H1 (cell line): ENCODE measurements at regions not wholly inside any gene's neighbourhood (a gene's known extent, or its start where the extent isn't known, plus 50 kb on each side); places are given as distances from the start of the nearest gene placed in this dataset.

ENCODE experiments used
- CTCF ChIA-PET: fragments of 300-600 bp; sonication (Branson Sonifier 250); formaldehyde crosslinking; loops from one replicate; lab custom pipeline; 2021; ENCODE audit not compliant: partially characterized antibody; lab: Charles Lee
- POLR2A ChIA-PET: fragments of 300-600 bp; sonication (Branson Sonifier 250); formaldehyde crosslinking; loops from one replicate; lab custom pipeline; 2021; ENCODE audit warnings: inconsistent platforms; ENCODE audit not compliant: partially characterized antibody; lab: Charles Lee
- DNase-seq, 2 experiments: peaks; one replicate each; pipeline versions ENCODE4 v3.0.0 to v3.0.0-alpha.2; 2010 to 2022; ENCODE audit warnings: low spot score in 2 of 2, low read depth in 1 of 2, mixed read lengths in 1 of 2
- FAIRE-seq: peaks from 2 replicates; lab custom pipeline; 2011; peaks lifted over from hg19 to GRCh38; lab: Jason Lieb, UNC
- H2AFZ ChIP-seq: 2 replicates; pipeline ENCODE4 v1.8.1; 2012; ENCODE audit warnings: low read length, inconsistent platforms
- H2AK5ac ChIP-seq: 2 replicates; pipeline ENCODE4 v1.6.1; 2013; ENCODE audit warnings: low read depth, low read length
- H2BK120ac ChIP-seq: replicated peaks from 2 replicates; pipeline ENCODE3; 2013; ENCODE audit warnings: low read depth, low read length, inconsistent platforms
- H2BK12ac ChIP-seq: 2 replicates; pipeline ENCODE4 v1.6.1; 2013; ENCODE audit warnings: low read depth, low read length
- H2BK15ac ChIP-seq: 2 replicates; pipeline ENCODE4 v1.6.1; 2013; ENCODE audit warnings: low read length
- H2BK20ac ChIP-seq: 2 replicates; pipeline ENCODE4 v1.6.1; 2013; ENCODE audit warnings: low read length
- H2BK5ac ChIP-seq: 2 replicates; pipeline ENCODE4 v1.6.1; 2013; ENCODE audit warnings: low read depth, low read length
- H3K14ac ChIP-seq: 2 replicates; pipeline ENCODE4 v1.6.1; 2013; ENCODE audit warnings: inconsistent platforms; ENCODE audit not compliant: insufficient read length
- H3K18ac ChIP-seq: 2 replicates; pipeline ENCODE4 v1.6.1; 2013; ENCODE audit warnings: low read length; ENCODE audit errors: extremely low read depth
- H3K23ac ChIP-seq: 2 replicates; pipeline ENCODE4 v1.6.1; 2013; ENCODE audit warnings: inconsistent platforms; ENCODE audit not compliant: insufficient read length
- H3K23me2 ChIP-seq: 2 replicates; pipeline ENCODE4 v1.6.1; 2013; ENCODE audit warnings: low read depth, low read length
- H3K27ac ChIP-seq: 2 replicates; pipeline ENCODE4 v1.6.1; 2011; ENCODE audit warnings: low read depth, low read length, inconsistent platforms
- H3K27me3 ChIP-seq, 4 experiments: replicated peaks in 1 of 4; 1 replicate in 1 of 4; 2 replicates in 3 of 4; pipeline versions ENCODE4 v1.6.1 to v1.8.1; 2011 to 2013; ENCODE audit warnings: low read length in 3 of 4, mild to moderate bottlenecking in 3 of 4, inconsistent platforms in 2 of 4, mixed read lengths in 2 of 4, moderate library complexity in 1 of 4; ENCODE audit not compliant: control insufficient read depth in 3 of 4, insufficient read depth in 3 of 4; ENCODE audit errors: extremely low read depth in 1 of 4
- H3K36me3 ChIP-seq, 4 experiments: 2 replicates each; pipeline versions ENCODE4 v1.6.1 to v1.8.1; 2011 to 2013; ENCODE audit warnings: mild to moderate bottlenecking in 4 of 4, low read length in 3 of 4, moderate library complexity in 2 of 4, control low read depth in 1 of 4, inconsistent platforms in 1 of 4; ENCODE audit not compliant: insufficient read depth in 4 of 4, control insufficient read depth in 2 of 4
- H3K4ac ChIP-seq: replicated peaks from 2 replicates; pipeline ENCODE3; 2013; ENCODE audit warnings: low read length, low read depth, mixed read lengths, inconsistent platforms; ENCODE audit not compliant: insufficient read length
- H3K4me1 ChIP-seq, 4 experiments: replicated peaks in 1 of 4; 1 replicate in 1 of 4; 2 replicates in 3 of 4; pipeline versions ENCODE4 v1.6.1 to v1.8.1; 2011 to 2013; ENCODE audit warnings: low read length in 3 of 4, inconsistent platforms in 2 of 4, mixed read lengths in 1 of 4; ENCODE audit not compliant: insufficient read depth in 4 of 4, control insufficient read depth in 3 of 4
- H3K4me2 ChIP-seq, 2 experiments: 2 replicates each; pipeline versions ENCODE4 v1.6.1 to v1.8.1; 2011 to 2013; ENCODE audit warnings: low read depth in 2 of 2, low read length in 2 of 2, control low read depth in 1 of 2, inconsistent platforms in 1 of 2, mild to moderate bottlenecking in 1 of 2; ENCODE audit not compliant: insufficient read depth in 1 of 2
- H3K4me3 ChIP-seq, 4 experiments: fragments of 200-600, 300-600 bp in 1 of 4; sonication (generic), shearing (Covaris generic), sonication (Bioruptor Twin) in 1 of 4; 2 replicates each; pipeline versions ENCODE4 v1.5.1 to v1.8.1; 2011 to 2016; ENCODE audit warnings: low read length in 4 of 4, low read depth in 3 of 4, control low read depth in 2 of 4, inconsistent platforms in 2 of 4, mild to moderate bottlenecking in 2 of 4, mixed read lengths in 1 of 4, moderate library complexity in 1 of 4; ENCODE audit not compliant: insufficient read depth in 2 of 4; ENCODE audit errors: extremely low read depth in 1 of 4
- H3K56ac ChIP-seq: replicated peaks from 2 replicates; pipeline ENCODE3; 2013; ENCODE audit warnings: low read depth, mild to moderate bottlenecking, mixed read lengths, low read length, inconsistent platforms; ENCODE audit not compliant: insufficient read length
- H3K79me1 ChIP-seq: 2 replicates; pipeline ENCODE4 v1.6.1; 2013; ENCODE audit warnings: low read depth, low read length, control low read depth
- H3K79me2 ChIP-seq, 2 experiments: 2 replicates each; pipeline versions ENCODE4 v1.6.1 to v1.8.1; 2012 to 2013; ENCODE audit warnings: low read length in 2 of 2, mild to moderate bottlenecking in 2 of 2, inconsistent platforms in 1 of 2; ENCODE audit not compliant: insufficient read depth in 2 of 2, control insufficient read depth in 1 of 2
- H3K9ac ChIP-seq, 4 experiments: replicated peaks in 1 of 4; 1 replicate in 1 of 4; 2 replicates in 3 of 4; pipeline versions ENCODE4 v1.6.1 to v1.8.1; 2011 to 2013; ENCODE audit warnings: low read depth in 3 of 4, low read length in 3 of 4, control low read depth in 2 of 4, mild to moderate bottlenecking in 2 of 4, moderate library complexity in 2 of 4, inconsistent platforms in 1 of 4; ENCODE audit errors: extremely low read depth in 1 of 4
- H3K9me3 ChIP-seq, 2 experiments: 2 replicates each; pipeline versions ENCODE4 v1.6.1 to v1.8.1; 2012 to 2013; ENCODE audit warnings: mild to moderate bottlenecking in 2 of 2, moderate library complexity in 2 of 2, control low read depth in 1 of 2, inconsistent platforms in 1 of 2, low read depth in 1 of 2, low read length in 1 of 2, mixed read lengths in 1 of 2; ENCODE audit not compliant: insufficient read depth in 2 of 2
- H4K20me1 ChIP-seq, 2 experiments: replicated peaks in 1 of 2; 2 replicates each; pipeline versions ENCODE3 to v1.8.1; 2011 to 2013; ENCODE audit warnings: inconsistent platforms in 2 of 2, low read length in 2 of 2, mild to moderate bottlenecking in 1 of 2; ENCODE audit not compliant: insufficient read depth in 2 of 2, control insufficient read depth in 1 of 2
- H4K5ac ChIP-seq: 2 replicates; pipeline ENCODE4 v1.6.1; 2013; ENCODE audit warnings: low read length, low read depth, mixed read lengths, inconsistent platforms; ENCODE audit not compliant: insufficient read length
- H4K8ac ChIP-seq: 2 replicates; pipeline ENCODE4 v1.8.0; 2013; ENCODE audit warnings: mild to moderate bottlenecking, moderate library complexity, low read length, inconsistent platforms; ENCODE audit not compliant: insufficient read depth; ENCODE audit errors: extremely low read depth
- H4K91ac ChIP-seq: replicated peaks from 2 replicates; pipeline ENCODE3; 2013; ENCODE audit warnings: low read length, mixed read lengths, inconsistent platforms; ENCODE audit not compliant: insufficient read length
- NRF1 ChIP-seq: IDR thresholded peaks from 2 replicates; pipeline ENCODE4 v1.6.1; 2011; ENCODE audit warnings: mild to moderate bottlenecking, low read depth, low read length, improper control_type of control experiment
- RBBP5 ChIP-seq: IDR thresholded peaks from 2 replicates; pipeline ENCODE4 v1.7.1; 2012; ENCODE audit warnings: low read depth, mild to moderate bottlenecking, inconsistent platforms, low read length, moderate library complexity, borderline replicate concordance
- ZNF274 ChIP-seq: IDR thresholded peaks from 2 replicates; pipeline ENCODE4 v1.7.0; 2012; ENCODE audit warnings: low read length, borderline replicate concordance; ENCODE audit errors: extremely low read depth
- WGBS, 2 experiments: shearing (Covaris generic) in 1 of 2; methylation state at CpG; one replicate each; pipeline versions ENCODE4 v1.1.6 to v1.1.7; 2013 to 2015; ENCODE audit warnings: low lambda C conversion rate in 2 of 2, mixed read lengths in 2 of 2, inconsistent platforms in 1 of 2, low coverage in 1 of 2, missing lambda C conversion rate in 1 of 2; ENCODE audit not compliant: insufficient replicate concordance in 2 of 2, insufficient coverage in 1 of 2, insufficient read length in 1 of 2; ENCODE audit errors: extremely low coverage in 1 of 2, missing lambda C conversion rate in 1 of 2; 5-methylcytosine and 5-hydroxymethylcytosine counted together

GRCh38 chr10:124180947-124181549, 87.7 kb upstream of the CHST15 start:
- no peaks in the 10 kb centered on the region for H3K36me3 ChIP-seq
- H3K79me1 ChIP-seq = no peaks in the 10 kb centered on the region
- H2BK120ac ChIP-seq = no peak overlapping the region
- H2AFZ ChIP-seq = no peak overlapping the region
- no peak overlapping the region for H4K8ac ChIP-seq
- no peaks in the 10 kb centered on the region for H3K79me2 ChIP-seq
- no peak overlapping the region for H3K4me3 ChIP-seq
- POLR2A ChIA-PET = no interaction called here
- DNase-seq (peak in 1 of 2 experiments; percentile 7), FAIRE-seq (no peak)
- no peak overlapping the region for H3K23ac ChIP-seq
- no peak overlapping the region for H2BK5ac ChIP-seq
- no peak overlapping the region for H2BK15ac ChIP-seq
- no peak overlapping the region for H3K9ac ChIP-seq
- H4K20me1 ChIP-seq = peaks cover 0 to 2% of the 10 kb centered on the region in 2 experiments
- CTCF ChIA-PET = interaction anchor here (0.8 to 1.9 kb wide), 4 partner anchors 11 to 89 kb away, joined by 3 to 13 read pairs (median 4); no protein-coding TSS in a partner anchor
- no peak overlapping the region for H4K5ac ChIP-seq
- H4K91ac ChIP-seq = no peak overlapping the region
- H2BK12ac ChIP-seq = no peak overlapping the region
- H2BK20ac ChIP-seq = no peak overlapping the region
- WGBS, 2 experiments = 97% methylated on average over 10 of the region's 10 CpGs; no CpG with 5 or more reads in 1 of the 2 experiments
- H3K23me2 ChIP-seq = no peaks in the 10 kb centered on the region
- no peak for TF ChIP-seq NRF1
- no peak for TF ChIP-seq ZNF274
- TF ChIP-seq RBBP5 = no peak
- H3K4ac ChIP-seq = no peak overlapping the region
- no peak overlapping the region for H3K14ac ChIP-seq
- no peaks in the 10 kb centered on the region; a peak in 1 of 7 replicates for H3K4me1 ChIP-seq
- no peaks in the 10 kb centered on the region for H3K27me3 ChIP-seq
- no peak overlapping the region for H3K27ac ChIP-seq
- no peak overlapping the region for H3K56ac ChIP-seq
- H3K9me3 ChIP-seq = no peaks in the 10 kb centered on the region
- H3K4me2 ChIP-seq = no peak overlapping the region
- H2AK5ac ChIP-seq = no peak overlapping the region
- no peak overlapping the region for H3K18ac ChIP-seq
